Cardiac muscle cell (in vitro differentiated cells and primary cell): ENCODE measurements at regions not wholly inside any gene's neighbourhood (a gene's known extent, or its start where the extent isn't known, plus 50 kb on each side); places are given as distances from the start of the nearest gene placed in this dataset.

Experiments
- DNase-seq, 2 donors: peaks; one replicate each; pipeline versions ENCODE4 v3.0.0 to v3.0.0-alpha.2; 2010 to 2017; ENCODE audit warnings: low read depth in 1 of 2, low spot score in 1 of 2
- H3K27ac ChIP-seq: fragments of 200-600 bp; sonication (generic); 2 replicates; pipeline ENCODE4 v1.5.1; 2016
- H3K27me3 ChIP-seq: fragments of 200-600 bp; sonication (generic); 2 replicates; pipeline ENCODE4 v1.6.0; 2016; ENCODE audit warnings: control low read depth
- H3K36me3 ChIP-seq: fragments of 200-600 bp; sonication (generic); 2 replicates; pipeline ENCODE4 v1.5.1; 2016; ENCODE audit warnings: control low read depth
- H3K4me1 ChIP-seq: fragments of 200-600 bp; sonication (generic); 2 replicates; pipeline ENCODE4 v1.8.1; 2017; ENCODE audit warnings: low read depth, mild to moderate bottlenecking, mixed run types
- H3K4me3 ChIP-seq: fragments of 200-600 bp; sonication (generic); 2 replicates; pipeline ENCODE4 v1.5.1; 2016; ENCODE audit warnings: mild to moderate bottlenecking
- H3K9me3 ChIP-seq: fragments of 200-600 bp; sonication (generic); 2 replicates; pipeline ENCODE4 v1.5.1; 2017; ENCODE audit warnings: low read depth, mild to moderate bottlenecking, control low read depth
- CTCF ChIP-seq: IDR thresholded peaks from 2 replicates; pipeline ENCODE4 v1.5.1; 2012; ENCODE audit warnings: low read depth, mild to moderate bottlenecking, low read length

GRCh38 chr12:92299344-92299743, 153.7 kb upstream of the BTG1 start:
- no peak for DNase-seq
- H3K27me3 ChIP-seq: no peaks in the 10 kb centered on the region
- TF ChIP-seq CTCF: no peak

DNA sequence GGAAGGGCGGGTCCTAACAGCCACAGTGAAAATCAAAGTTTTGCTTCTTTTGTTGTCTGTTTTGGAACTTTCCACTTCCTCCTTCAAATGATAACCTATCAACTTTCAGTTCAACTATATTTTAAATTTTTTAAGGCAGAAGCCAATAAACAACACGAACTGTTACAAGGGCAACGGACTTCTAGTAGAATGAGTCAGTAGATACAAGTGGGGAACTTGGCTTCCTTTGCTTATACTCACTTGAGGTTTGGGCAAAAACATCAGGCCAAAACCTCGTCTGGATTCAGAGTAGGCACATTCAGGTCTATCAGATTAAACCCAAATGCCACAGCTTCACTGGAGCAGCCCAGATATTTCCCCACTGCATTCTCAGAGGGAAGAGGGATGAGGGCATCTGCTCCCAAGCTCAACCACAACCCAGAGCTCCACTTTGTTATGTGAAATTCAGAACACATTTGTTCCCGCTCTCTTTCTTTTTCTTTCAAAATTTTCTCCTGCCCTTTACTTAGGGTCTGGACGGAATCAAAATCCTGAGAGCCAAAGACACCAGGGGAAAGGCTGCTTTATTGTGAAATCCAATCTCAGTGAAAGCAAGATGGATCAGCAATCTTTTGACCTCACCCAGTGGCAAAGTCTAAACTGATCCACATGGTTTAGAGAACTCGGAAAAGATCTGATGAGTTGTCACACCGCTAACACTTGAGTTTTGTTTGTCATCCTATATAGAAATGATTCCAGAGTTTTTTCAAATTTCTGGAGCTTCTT, 152.5 kb upstream of the BTG1 start:
- Histone ChIP-seq H3K9me3 (no peaks in the 10 kb centered on the region), H3K27ac (no peak overlapping the region), H3K36me3 (no peaks in the 10 kb centered on the region), H3K27me3 (no peaks in the 10 kb centered on the region), H3K4me1 (no peaks in the 10 kb centered on the region), H3K4me3 (no peak overlapping the region)
- no peak for TF ChIP-seq CTCF
- DNase-seq: peak in 1 of 2 donors; percentile 52

More at GRCh38 chr12:92299344-92299743, 153.7 kb upstream of the BTG1 start:
- Histone ChIP-seq H3K9me3 (no peaks in the 10 kb centered on the region), H3K27ac (no peak overlapping the region), H3K36me3 (no peaks in the 10 kb centered on the region), H3K4me1 (no peaks in the 10 kb centered on the region), H3K4me3 (no peak overlapping the region)

DNA sequence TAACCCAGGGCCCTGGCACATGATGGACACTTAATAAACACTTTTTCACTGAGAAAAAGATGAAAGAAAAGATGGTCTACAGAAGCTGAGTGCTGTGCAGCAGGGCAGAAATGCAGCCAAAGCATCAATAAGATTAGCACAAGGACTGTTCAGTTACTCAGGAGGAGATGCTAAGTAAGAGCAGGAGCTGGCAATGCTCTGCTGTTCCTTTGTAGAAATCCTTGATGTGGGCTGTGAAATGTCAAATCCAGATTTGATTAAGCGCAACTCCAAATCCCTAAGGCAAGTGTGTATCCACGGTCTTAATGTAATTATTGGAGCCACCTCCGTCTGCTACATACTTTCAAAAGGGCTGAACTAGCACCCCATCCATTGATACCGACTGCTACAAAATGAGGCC, 151.8 kb upstream of the BTG1 start:
- no peak overlapping the region for H3K27ac ChIP-seq
- no peak for DNase-seq
- H3K27me3 ChIP-seq: no peaks in the 10 kb centered on the region
- TF ChIP-seq CTCF: no peak
- H3K36me3 ChIP-seq: no peaks in the 10 kb centered on the region
- no peaks in the 10 kb centered on the region for H3K9me3 ChIP-seq
- no peak overlapping the region for H3K4me3 ChIP-seq
- no peaks in the 10 kb centered on the region for H3K4me1 ChIP-seq

GRCh38 chr12:92295523-92295922, 149.9 kb upstream of the BTG1 start:
- no peak overlapping the region for H3K27ac ChIP-seq
- DNase-seq: peak in 1 of 2 donors; percentile 10

GRCh38 chr12:92294676-92295440, 149.2 kb upstream of the BTG1 start:
- H3K27me3 ChIP-seq: no peaks in the 10 kb centered on the region
- no peak overlapping the region for H3K4me3 ChIP-seq
- no peak for TF ChIP-seq CTCF
- peak in 1 of 2 donors; percentile 9 for DNase-seq
- no peaks in the 10 kb centered on the region for H3K36me3 ChIP-seq
- H3K4me1 ChIP-seq: no peaks in the 10 kb centered on the region
- no peak overlapping the region for H3K27ac ChIP-seq
- H3K9me3 ChIP-seq: no peaks in the 10 kb centered on the region

More at GRCh38 chr12:92295523-92295922, 149.9 kb upstream of the BTG1 start:
- Histone ChIP-seq H3K36me3 (no peaks in the 10 kb centered on the region), H3K4me1 (no peaks in the 10 kb centered on the region), H3K9me3 (no peaks in the 10 kb centered on the region), H3K27me3 (no peaks in the 10 kb centered on the region), H3K4me3 (no peak overlapping the region)
- no peak for TF ChIP-seq CTCF
